Mesenchymal stem cell (in vitro differentiated cells and primary cell): ENCODE measurements at regions not wholly inside any gene's neighbourhood (a gene's known extent, or its start where the extent isn't known, plus 50 kb on each side); places are given as distances from the start of the nearest gene placed in this dataset.
A peak's percentile ranks its signal among the peaks of the same experiment; 100 is the strongest.

Source experiments
- DNase-seq: peaks from one replicate; pipeline ENCODE4 v3.0.0-alpha.2; 2013
- H2AFZ ChIP-seq: one replicate; pipeline ENCODE4 v1.6.1; 2013; ENCODE audit warnings: low read depth, mild to moderate bottlenecking, control low read depth, inconsistent platforms, low read length, moderate library complexity
- H2AK5ac ChIP-seq: 2 replicates; pipeline ENCODE4 v1.6.1; 2013; ENCODE audit warnings: low read length, moderate library complexity, mild to moderate bottlenecking, inconsistent platforms; ENCODE audit not compliant: severe bottlenecking
- H2BK120ac ChIP-seq: one replicate; pipeline ENCODE4 v1.6.1; 2013; ENCODE audit warnings: low read depth, mild to moderate bottlenecking, inconsistent platforms, low read length, moderate library complexity
- H2BK12ac ChIP-seq, 2 experiments: one replicate each; pipeline ENCODE4 v1.6.1; 2013; ENCODE audit warnings: inconsistent platforms in 2 of 2, low read length in 2 of 2, mild to moderate bottlenecking in 2 of 2, moderate library complexity in 2 of 2, control low read depth in 1 of 2
- H2BK15ac ChIP-seq: one replicate; pipeline ENCODE4 v1.6.1; 2013; ENCODE audit warnings: mild to moderate bottlenecking, low read depth, inconsistent platforms; ENCODE audit not compliant: poor library complexity, severe bottlenecking
- H2BK5ac ChIP-seq: 2 replicates; pipeline ENCODE4 v1.6.1; 2013; ENCODE audit warnings: low read depth, mild to moderate bottlenecking, low read length, control low read depth, inconsistent platforms; ENCODE audit not compliant: poor library complexity, severe bottlenecking
- H3K14ac ChIP-seq, 2 experiments: one replicate each; pipeline ENCODE4 v1.6.1; 2013; ENCODE audit warnings: inconsistent platforms in 2 of 2, low read length in 2 of 2, control low read depth in 1 of 2, mild to moderate bottlenecking in 1 of 2, moderate library complexity in 1 of 2
- H3K18ac ChIP-seq, 2 experiments: one replicate each; pipeline ENCODE4 v1.6.1; 2013; ENCODE audit warnings: inconsistent platforms in 2 of 2, low read length in 2 of 2, control low read depth in 1 of 2, low read depth in 1 of 2, mild to moderate bottlenecking in 1 of 2
- H3K23ac ChIP-seq, 2 experiments: one replicate each; pipeline ENCODE4 v1.6.1; 2013; ENCODE audit warnings: inconsistent platforms in 2 of 2, low read length in 2 of 2, mild to moderate bottlenecking in 2 of 2, moderate library complexity in 2 of 2, control low read depth in 1 of 2
- H3K27ac ChIP-seq: 2 replicates; pipeline ENCODE4 v1.5.1; 2013; ENCODE audit warnings: mild to moderate bottlenecking, moderate library complexity, low read length, control low read depth, inconsistent platforms; ENCODE audit not compliant: poor library complexity, severe bottlenecking
- H3K27me3 ChIP-seq, 2 experiments: 2 replicates each; pipeline versions ENCODE4 v1.6.1 to v1.7.0; 2013; ENCODE audit warnings: low read length in 2 of 2, mild to moderate bottlenecking in 2 of 2, moderate library complexity in 2 of 2, control low read depth in 1 of 2, inconsistent platforms in 1 of 2; ENCODE audit not compliant: control insufficient read depth in 1 of 2, insufficient read depth in 1 of 2
- H3K36me3 ChIP-seq, 2 experiments: 2 replicates each; pipeline versions ENCODE4 v1.6.1 to v1.7.0; 2013; ENCODE audit warnings: low read length in 2 of 2, control low read depth in 1 of 2, inconsistent platforms in 1 of 2, low read depth in 1 of 2, mild to moderate bottlenecking in 1 of 2; ENCODE audit not compliant: insufficient read depth in 2 of 2, control insufficient read depth in 1 of 2
- H3K4ac ChIP-seq, 2 experiments: one replicate each; pipeline ENCODE4 v1.6.1; 2013; ENCODE audit warnings: inconsistent platforms in 2 of 2, low read length in 2 of 2, mild to moderate bottlenecking in 2 of 2, moderate library complexity in 2 of 2, control low read depth in 1 of 2, low read depth in 1 of 2
- H3K4me1 ChIP-seq: 2 replicates; pipeline ENCODE4 v1.6.1; 2013; ENCODE audit warnings: low read depth, low read length, control low read depth; ENCODE audit not compliant: control insufficient read depth, insufficient read depth
- H3K4me2 ChIP-seq: 2 replicates; pipeline ENCODE4 v1.6.1; 2013; ENCODE audit warnings: low read length, mild to moderate bottlenecking, inconsistent platforms; ENCODE audit not compliant: poor library complexity, severe bottlenecking
- H3K4me3 ChIP-seq, 2 experiments: 2 replicates each; pipeline versions ENCODE4 v1.5.1 to v1.7.0; 2013; ENCODE audit warnings: low read length in 2 of 2, mild to moderate bottlenecking in 2 of 2, control low read depth in 1 of 2, low read depth in 1 of 2; ENCODE audit not compliant: insufficient read depth in 1 of 2
- H3K79me1 ChIP-seq: replicated peaks from 2 replicates; pipeline ENCODE4 v1.6.1; 2013; ENCODE audit warnings: mild to moderate bottlenecking, control low read depth, low read length, inconsistent platforms; ENCODE audit not compliant: poor library complexity, severe bottlenecking
- H3K9ac ChIP-seq: 2 replicates; pipeline ENCODE4 v1.7.0; 2013; ENCODE audit warnings: mild to moderate bottlenecking, low read length, moderate library complexity
- H3K9me3 ChIP-seq: 2 replicates; pipeline ENCODE4 v1.7.0; 2013; ENCODE audit warnings: mild to moderate bottlenecking, low read length; ENCODE audit not compliant: control insufficient read depth
- H4K8ac ChIP-seq: one replicate; pipeline ENCODE4 v1.6.1; 2013; ENCODE audit warnings: inconsistent platforms, mild to moderate bottlenecking, low read length, moderate library complexity
- H4K91ac ChIP-seq: one replicate; pipeline ENCODE4 v1.6.1; 2013; ENCODE audit warnings: mild to moderate bottlenecking, low read length, inconsistent platforms
- WGBS: methylation state at CpG from one replicate; pipeline ENCODE4 v1.1.7; 2013; ENCODE audit warnings: mixed read lengths; 5-methylcytosine and 5-hydroxymethylcytosine counted together

- Histone ChIP-seq H2BK120ac (no peak overlapping the region), H3K23ac (no peak overlapping the region), H3K27me3 (no peaks in the 10 kb centered on the region), H3K79me1 (no peaks in the 10 kb centered on the region), H4K91ac (no peak overlapping the region), H2BK5ac (no peak overlapping the region), H2AK5ac (no peak overlapping the region), H2AFZ (no peak overlapping the region), H3K4me3 (no peak overlapping the region), H3K4me2 (no peak overlapping the region), H3K9ac (no peak overlapping the region), H3K36me3 (no peaks in the 10 kb centered on the region), H3K4ac (no peak overlapping the region), H3K9me3 (no peaks in the 10 kb centered on the region), H4K8ac (no peak overlapping the region), H3K27ac (no peak overlapping the region), H2BK12ac (no peak overlapping the region), H3K18ac (no peak overlapping the region), H2BK15ac (no peak overlapping the region), H3K14ac (no peak overlapping the region), H3K4me1 (no peaks in the 10 kb centered on the region)
- WGBS = 66% methylated on average over 1 of the region's 1 CpG
- DNase-seq = no peak
Measured at GRCh38 chr5:111914966-111915636, 158.1 kb upstream of the NREP start.

GRCh38 chr5:111902436-111902835, 145.4 kb upstream of the NREP start:
- H3K4me1 ChIP-seq = no peaks in the 10 kb centered on the region
- no peak overlapping the region for H4K8ac ChIP-seq
- no peak overlapping the region for H2BK5ac ChIP-seq
- H3K4me3 ChIP-seq = no peak overlapping the region
- DNase-seq = no peak
- WGBS = 75% methylated on average over 2 of the region's 5 CpGs
- H3K79me1 ChIP-seq = no peaks in the 10 kb centered on the region
- H2BK12ac ChIP-seq = no peak overlapping the region
- no peak overlapping the region for H4K91ac ChIP-seq
- peaks cover 23% of the 10 kb centered on the region for H3K9me3 ChIP-seq
- no peak overlapping the region for H3K14ac ChIP-seq
- no peak overlapping the region for H3K18ac ChIP-seq
- H2AFZ ChIP-seq = no peak overlapping the region
- no peak overlapping the region for H3K23ac ChIP-seq
- H3K9ac ChIP-seq = no peak overlapping the region
- H2BK120ac ChIP-seq = no peak overlapping the region
- no peak overlapping the region for H2BK15ac ChIP-seq
- H3K4me2 ChIP-seq = no peak overlapping the region
- no peak overlapping the region for H3K27ac ChIP-seq
- H3K36me3 ChIP-seq = no peaks in the 10 kb centered on the region
- H2AK5ac ChIP-seq = no peak overlapping the region
- H3K4ac ChIP-seq = no peak overlapping the region
- no peaks in the 10 kb centered on the region for H3K27me3 ChIP-seq

- H3K79me1 ChIP-seq = no peaks in the 10 kb centered on the region
- no peak overlapping the region for H2AK5ac ChIP-seq
- no peak overlapping the region for H3K14ac ChIP-seq
- H3K4me3 ChIP-seq = no peak overlapping the region
- no peak overlapping the region for H3K9ac ChIP-seq
- no peak overlapping the region for H3K18ac ChIP-seq
- H2BK5ac ChIP-seq = no peak overlapping the region
- no peak for DNase-seq
- no peak overlapping the region for H2BK15ac ChIP-seq
- H3K36me3 ChIP-seq = no peaks in the 10 kb centered on the region
- H3K4me2 ChIP-seq = no peak overlapping the region
- H3K4me1 ChIP-seq = no peaks in the 10 kb centered on the region
- H3K23ac ChIP-seq = no peak overlapping the region
- H3K9me3 ChIP-seq = peaks cover 23% of the 10 kb centered on the region
- H2BK120ac ChIP-seq = no peak overlapping the region
- H3K4ac ChIP-seq = no peak overlapping the region
- no peaks in the 10 kb centered on the region for H3K27me3 ChIP-seq
- H4K91ac ChIP-seq = no peak overlapping the region
- H4K8ac ChIP-seq = no peak overlapping the region
- H3K27ac ChIP-seq = no peak overlapping the region
- 100% methylated on average over 1 of the region's 2 CpGs for WGBS
- H2BK12ac ChIP-seq = no peak overlapping the region
- H2AFZ ChIP-seq = no peak overlapping the region
Measured at GRCh38 chr5:111901296-111901695, 144.3 kb upstream of the NREP start.

- H3K18ac ChIP-seq = no peak overlapping the region
- H2BK120ac ChIP-seq = no peak overlapping the region
- no peak overlapping the region for H3K4me2 ChIP-seq
- no peak overlapping the region for H2AFZ ChIP-seq
- H3K27ac ChIP-seq = no peak overlapping the region
- 49% methylated on average over 1 of the region's 1 CpG for WGBS
- no peak overlapping the region for H3K4me3 ChIP-seq
- no peak overlapping the region for H2BK15ac ChIP-seq
- no peak overlapping the region for H2AK5ac ChIP-seq
- H3K23ac ChIP-seq = no peak overlapping the region
- no peak overlapping the region for H3K14ac ChIP-seq
- peak; percentile 21 for DNase-seq
- no peak overlapping the region for H3K4ac ChIP-seq
- peak overlapping the region; percentile 34 for H3K9ac ChIP-seq
- no peaks in the 10 kb centered on the region for H3K27me3 ChIP-seq
- no peak overlapping the region for H4K8ac ChIP-seq
- H4K91ac ChIP-seq = no peak overlapping the region
- no peaks in the 10 kb centered on the region for H3K79me1 ChIP-seq
- no peaks in the 10 kb centered on the region for H3K36me3 ChIP-seq
- no peaks in the 10 kb centered on the region for H3K4me1 ChIP-seq
- no peak overlapping the region for H2BK5ac ChIP-seq
- peaks cover 13% of the 10 kb centered on the region for H3K9me3 ChIP-seq
- no peak overlapping the region for H2BK12ac ChIP-seq
Measured at GRCh38 chr5:111892949-111893348, 136.0 kb upstream of the NREP start.
